GM19240 (cell line): ENCODE measurements at regions not wholly inside any gene's neighbourhood (a gene's known extent, or its start where the extent isn't known, plus 50 kb on each side); places are given as distances from the start of the nearest gene placed in this dataset.

Experiments
- DNase-seq: peaks from one replicate; pipeline ENCODE4 v3.0.0; 2011; ENCODE audit warnings: low spot score; ENCODE audit not compliant: insufficient read length

DNA sequence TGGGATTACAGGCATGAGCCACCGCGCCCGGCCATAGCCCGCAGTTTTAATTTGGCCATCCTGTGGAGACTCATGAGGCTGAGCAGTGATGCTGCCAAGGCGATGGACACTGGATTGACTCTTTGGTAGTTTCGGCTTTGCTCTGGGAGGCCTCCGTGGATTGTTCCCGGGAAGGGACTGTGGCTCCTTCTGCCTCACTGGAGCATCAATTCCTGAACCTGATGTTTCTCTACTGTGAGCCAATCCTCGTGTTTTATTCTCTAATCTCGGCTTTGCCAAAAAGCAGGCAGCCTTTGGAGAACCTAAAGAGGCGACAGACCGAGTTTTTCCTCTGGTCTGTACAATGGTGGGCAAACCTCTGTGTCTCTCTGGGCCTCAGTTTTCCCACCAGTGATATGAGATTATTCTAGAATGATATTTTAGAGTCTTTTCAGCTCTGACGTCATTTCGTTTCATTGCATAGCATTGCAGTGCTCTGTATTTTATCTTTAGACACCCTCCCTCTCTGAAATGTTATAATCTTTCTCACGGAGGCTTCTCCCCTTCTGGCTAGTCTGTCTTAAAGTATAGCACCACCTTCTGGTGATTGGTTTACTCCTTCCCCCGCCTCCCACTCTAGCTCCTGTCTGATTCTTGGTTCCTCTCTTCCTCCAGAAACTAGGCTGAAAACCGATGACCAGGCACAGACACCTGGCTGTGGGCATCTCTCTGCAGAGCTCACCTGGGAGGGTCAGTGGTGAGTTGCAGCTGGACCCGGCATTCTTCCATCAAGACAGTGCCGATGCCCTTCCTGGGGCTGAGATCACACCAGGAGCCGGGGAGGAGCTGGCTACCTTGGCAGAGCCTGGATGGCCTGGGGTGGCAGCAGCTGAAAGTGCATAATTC, 341.3 kb downstream of the MYCN start:
- no peak for DNase-seq

DNA sequence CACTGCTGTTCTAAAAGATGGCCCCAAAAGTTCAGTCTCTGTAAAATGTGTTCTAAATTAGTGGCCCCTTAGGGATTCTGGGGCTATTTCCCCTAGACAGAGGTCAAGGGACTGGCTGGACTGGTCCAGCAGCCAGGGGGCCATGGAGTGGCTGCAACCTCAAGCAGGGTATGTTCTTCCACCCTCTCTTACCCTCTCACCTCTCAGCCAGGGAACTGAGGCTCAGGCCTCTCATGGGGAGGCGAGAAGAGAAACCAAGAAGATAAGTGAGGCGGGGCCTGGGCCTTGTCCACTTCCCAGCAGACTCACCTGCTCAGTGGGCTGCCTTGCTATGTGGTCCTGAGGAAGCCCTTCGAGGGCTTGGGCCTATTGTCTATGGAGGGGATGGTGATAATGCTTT, 339.7 kb downstream of the MYCN start:
- no peak for DNase-seq

DNA sequence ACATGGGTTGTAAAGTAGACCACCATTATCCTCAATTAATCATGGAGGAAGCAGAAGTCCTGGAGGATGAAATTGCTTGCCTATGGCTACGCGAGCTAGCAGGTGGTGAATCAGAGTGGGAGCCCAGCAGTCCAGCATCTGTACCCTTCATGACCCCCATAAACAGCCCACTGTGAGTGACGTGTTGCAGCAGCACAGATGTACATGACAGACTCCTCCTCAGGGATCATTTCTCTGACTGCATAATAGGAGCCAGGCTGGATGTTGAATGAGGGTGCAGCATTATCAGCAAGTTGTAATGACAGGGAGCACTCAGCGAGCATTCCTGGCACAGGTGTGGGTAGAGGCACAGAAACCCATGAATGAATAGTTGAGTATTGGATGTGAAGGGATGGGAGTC, 339.3 kb downstream of the MYCN start:
- DNase-seq: no peak

DNA sequence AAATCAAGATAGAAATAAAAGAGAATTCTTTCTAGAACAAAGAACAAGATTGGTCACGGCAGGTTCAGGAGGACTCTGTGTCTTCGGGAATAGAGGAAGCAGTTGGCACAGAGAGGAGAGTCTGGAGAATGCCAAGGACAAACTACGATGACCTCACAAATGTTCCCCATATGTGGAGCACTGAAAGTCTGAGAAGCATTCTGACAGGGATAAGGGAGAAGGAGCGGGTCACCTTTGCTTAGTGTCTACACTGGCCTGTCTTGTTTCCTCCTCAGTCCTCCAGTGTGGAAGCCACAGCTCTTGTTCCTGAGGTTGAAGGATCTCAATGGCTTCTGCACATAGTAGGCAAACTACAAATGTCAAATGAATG, 338.8 kb downstream of the MYCN start:
- no peak for DNase-seq

DNA sequence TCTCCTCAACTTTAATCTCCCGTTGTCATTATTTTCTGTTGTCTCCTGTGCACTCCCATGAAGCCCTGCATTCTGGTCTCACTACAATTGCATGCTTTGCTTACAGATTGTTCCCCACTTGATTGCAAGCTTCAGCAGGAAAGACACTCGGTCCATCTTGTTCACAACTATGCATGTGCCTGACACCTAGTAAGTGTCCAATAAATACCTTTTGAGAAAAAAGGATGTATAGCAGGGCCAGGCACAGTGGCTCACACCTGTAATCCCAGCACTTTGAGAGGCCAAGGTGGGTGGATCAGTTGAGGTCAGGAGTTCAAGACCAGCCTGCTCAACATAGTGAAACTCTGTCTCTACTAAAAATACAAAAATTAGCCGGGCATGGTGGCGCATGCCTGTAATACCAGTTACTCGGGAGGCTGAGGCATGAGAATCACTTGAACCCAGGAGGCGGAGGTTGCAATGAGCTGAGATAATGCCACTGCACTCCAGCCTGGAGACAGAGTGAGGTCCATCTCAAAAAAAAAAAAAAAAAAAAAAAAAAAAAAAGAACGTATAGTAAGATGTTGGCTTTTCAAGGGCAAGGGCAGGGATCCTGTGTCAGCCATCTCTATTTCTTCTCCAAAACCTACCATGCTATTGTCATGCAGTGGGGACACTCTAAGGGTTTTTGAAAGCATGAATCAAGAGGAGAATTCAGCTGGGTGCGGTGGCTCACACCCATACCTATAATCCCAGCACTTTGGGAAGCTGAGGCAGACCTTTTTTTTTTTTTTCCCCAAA, 338.3 kb downstream of the MYCN start:
- no peak for DNase-seq

DNA sequence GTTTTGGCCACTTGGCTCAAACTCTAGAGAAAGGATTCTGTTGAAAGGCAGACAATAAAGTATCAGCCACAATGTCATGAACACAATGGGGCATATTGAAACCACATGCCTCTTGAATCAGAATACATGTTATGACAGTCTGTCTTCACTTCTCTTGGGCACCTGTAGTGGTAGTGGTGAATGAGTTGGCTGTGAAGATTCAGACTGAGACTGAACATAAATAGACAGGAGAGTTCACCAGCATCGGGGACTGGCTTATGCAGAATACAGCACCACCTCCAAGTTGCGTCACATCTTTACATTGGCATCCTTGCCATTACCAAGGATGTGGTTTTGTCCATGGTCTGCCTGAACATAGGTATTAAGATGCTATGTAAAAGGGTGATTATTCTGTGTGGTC, 336.8 kb downstream of the MYCN start:
- no peak for DNase-seq

DNA sequence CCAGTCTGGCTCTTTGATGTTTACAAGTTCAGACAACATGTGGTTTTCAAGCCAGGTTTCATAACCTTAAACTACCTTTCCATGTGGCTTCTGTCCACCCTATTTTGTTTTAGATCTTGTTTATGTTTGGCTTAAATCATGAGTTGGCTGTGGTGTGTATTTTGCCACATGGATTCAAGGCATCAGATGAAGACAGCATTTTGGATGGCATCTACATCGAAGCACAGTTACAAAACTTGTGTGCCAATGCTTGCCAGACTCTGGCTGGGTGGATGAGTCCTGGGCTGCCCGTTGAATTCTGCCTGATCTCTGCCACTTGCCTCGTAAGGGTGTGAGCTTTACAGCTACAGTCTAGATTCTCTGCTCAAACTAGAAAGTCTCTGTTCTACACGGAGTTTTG, 335.3 kb downstream of the MYCN start:
- no peak for DNase-seq

- no peak for DNase-seq
Measured at GRCh38 chr2:16275131-16275530, 334.8 kb downstream of the MYCN start.

GRCh38 chr2:16273111-16273510, 332.8 kb downstream of the MYCN start:
- no peak for DNase-seq

DNA sequence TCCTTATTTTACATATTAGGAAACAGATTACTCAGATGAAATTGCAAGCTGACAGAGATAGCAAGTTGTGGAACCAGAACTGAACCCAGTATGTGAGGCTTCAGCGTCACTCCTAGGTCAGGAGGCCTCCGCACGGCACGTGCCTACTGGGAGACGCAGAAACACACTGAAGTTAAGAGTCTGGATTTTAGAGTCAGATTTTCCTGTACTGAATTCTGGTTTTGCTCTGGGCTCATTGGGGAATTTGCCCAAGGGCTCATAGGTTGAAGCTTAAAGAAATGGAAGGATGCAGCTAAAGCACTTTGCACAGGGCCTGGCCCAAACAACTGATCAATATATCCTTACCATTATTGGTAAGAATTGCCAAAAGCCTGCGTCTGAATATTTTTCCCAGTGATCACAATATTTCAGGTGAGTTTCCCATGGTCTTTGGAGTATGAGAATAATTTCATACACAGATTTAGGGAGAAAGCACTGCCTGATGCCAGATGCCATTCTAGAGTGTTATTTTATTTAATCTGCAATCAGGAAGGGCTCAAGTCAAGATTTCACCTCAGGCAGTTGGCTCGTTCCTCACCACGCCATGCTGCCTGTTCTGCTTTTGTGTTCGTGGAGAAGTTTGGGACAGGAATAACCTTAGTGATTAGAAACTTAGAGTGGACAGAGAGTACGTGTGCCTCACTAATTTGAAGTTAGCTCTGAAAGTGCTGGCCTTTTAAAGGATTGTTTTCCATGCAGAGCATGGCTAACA, 331.9 kb downstream of the MYCN start:
- no peak for DNase-seq

GRCh38 chr2:16271231-16271896, 331.0 kb downstream of the MYCN start:
- no peak for DNase-seq

DNA sequence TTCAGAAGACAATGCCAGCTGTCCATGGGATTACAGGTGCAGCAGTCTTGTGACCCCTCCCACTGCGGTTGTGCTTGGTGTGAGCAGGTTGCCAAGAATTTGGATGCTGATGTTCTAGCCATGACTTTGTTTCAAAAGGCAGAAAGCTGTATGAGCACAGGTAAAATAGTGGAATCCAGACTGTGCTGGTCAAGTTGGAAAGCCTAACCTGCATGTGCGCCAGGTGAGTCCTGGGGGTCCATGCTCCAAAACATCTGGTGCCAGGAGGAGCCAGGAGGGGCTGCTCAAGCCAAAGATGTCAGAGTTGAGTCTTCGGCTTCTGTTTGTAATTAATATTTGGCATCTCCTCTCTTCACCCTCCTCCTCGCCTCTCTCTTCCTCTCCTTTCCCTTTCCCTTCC, 330.1 kb downstream of the MYCN start:
- DNase-seq: no peak

DNA sequence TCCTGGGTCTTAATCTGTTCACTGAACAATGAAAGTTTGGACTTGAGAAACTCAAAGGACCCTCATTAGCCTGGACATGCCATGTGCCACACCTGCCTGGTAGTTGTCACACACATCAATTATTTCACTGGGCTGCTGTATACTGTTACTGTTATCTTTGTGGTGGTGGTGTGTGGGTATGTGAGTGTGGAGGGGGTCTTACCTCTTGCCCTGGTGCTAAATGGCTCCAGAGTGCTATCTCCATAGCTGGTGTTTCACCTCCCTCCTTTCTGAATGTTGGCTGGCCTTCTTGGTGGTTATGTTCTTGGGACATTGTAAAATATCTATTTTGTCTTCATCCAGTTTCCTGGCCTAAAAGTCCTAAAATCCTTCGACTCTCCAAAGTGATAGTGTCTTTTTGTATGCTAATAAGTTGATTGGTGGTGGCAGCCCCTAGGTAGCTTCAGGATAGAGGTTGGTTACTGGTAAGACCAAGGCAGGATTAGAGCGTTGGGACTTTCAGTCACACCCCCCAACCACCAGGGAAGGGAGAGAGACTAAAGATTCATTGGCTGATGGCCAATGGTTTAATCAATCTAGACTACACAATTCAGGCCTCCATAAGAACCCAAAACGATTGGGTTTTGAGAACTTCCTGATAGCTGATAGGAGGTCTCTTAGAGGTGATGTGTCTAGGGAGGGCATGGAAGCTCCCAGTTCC, 328.1 kb downstream of the MYCN start:
- DNase-seq: no peak

GRCh38 chr2:16266571-16266970, 326.2 kb downstream of the MYCN start:
- DNase-seq: no peak

- DNase-seq: no peak
Measured at GRCh38 chr2:16264931-16265540, 324.7 kb downstream of the MYCN start.

GRCh38 chr2:16264491-16264890, 324.1 kb downstream of the MYCN start:
- no peak for DNase-seq

- no peak for DNase-seq
Measured at GRCh38 chr2:16263241-16263890, 323.0 kb downstream of the MYCN start.

DNA sequence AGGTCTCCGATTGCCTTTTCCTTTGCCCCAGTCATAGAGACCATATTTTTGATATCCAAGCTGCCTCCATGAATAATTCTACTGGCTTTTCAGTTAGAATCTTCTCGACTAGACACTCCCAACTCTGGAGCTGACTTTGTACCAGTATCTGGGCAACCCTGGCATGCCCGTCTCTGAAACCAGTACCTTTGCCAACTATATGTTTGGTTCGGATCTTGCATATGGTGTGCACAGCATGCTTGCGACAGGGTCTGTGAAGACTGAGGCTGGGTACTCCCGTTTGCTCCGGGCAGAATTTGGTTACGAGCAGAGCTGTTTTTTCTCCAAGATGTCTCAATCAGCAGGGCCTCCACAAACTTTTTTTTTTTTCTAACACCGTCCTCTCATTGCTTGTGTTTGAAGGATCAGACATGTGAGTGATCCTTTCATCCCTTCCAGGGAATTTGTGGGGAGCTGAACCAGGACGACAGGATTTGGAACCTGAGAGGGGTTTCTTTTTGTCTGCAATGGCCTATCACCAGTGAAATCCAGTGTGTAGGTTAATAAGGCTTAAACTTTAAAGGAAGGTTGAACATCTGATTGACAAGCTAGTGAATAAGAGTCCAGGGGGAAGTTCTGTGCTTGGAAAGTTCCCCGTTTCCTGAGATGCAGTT, 322.3 kb downstream of the MYCN start:
- no peak for DNase-seq

- no peak for DNase-seq
Measured at GRCh38 chr2:16261791-16262190, 321.4 kb downstream of the MYCN start.
